ENCODE measurements at regions not wholly inside any gene's neighbourhood (a gene's known extent, or its start where the extent isn't known, plus 50 kb on each side); places are given as distances from the start of the nearest gene placed in this dataset.

GRCh38 chr5:58246461-58246944, 213.4 kb downstream of the PLK2 start:
- Histone ChIP-seq H3K27me3 (no peaks in the 10 kb centered on the region), H3K4me1 (peaks cover 0 to 21% (median 12%) of the 10 kb centered on the region in 4 donors), H3K9me3 (no peaks in the 10 kb centered on the region), H3K27ac (peak overlapping the region in 2 of 4 donors; percentile 20 to 39), H3K36me3 (no peaks in the 10 kb centered on the region), H3K4me3 (no peak overlapping the region)
- 50 to 57% methylated on average over 3 of the region's 3 CpGs for WGBS, 2 donors
- TF ChIP-seq POLR2A (IDR thresholded peaks at IDR 0.05): no peak
- TF ChIP-seq POLR2AphosphoS5 (IDR thresholded peaks at IDR 0.05): peak in 1 of 2 donors; percentile 18
- TF ChIP-seq EP300 (IDR thresholded peaks at IDR 0.05): peak in 1 of 4 donors; percentile 44
- DNase-seq (no peak), ATAC-seq (ENCODE audit: low FRiP score in 2 of 2) (no peak)

- DNase-seq (no peak), ATAC-seq (ENCODE audit: low FRiP score in 2 of 2) (no peak)
- Histone ChIP-seq H3K9me3 (no peaks in the 10 kb centered on the region), H3K4me3 (no peak overlapping the region), H3K4me1 (peaks cover 0 to 21% (median 12%) of the 10 kb centered on the region in 4 donors), H3K27ac (peak overlapping the region in 1 of 4 donors; percentile 43), H3K27me3 (no peaks in the 10 kb centered on the region), H3K36me3 (no peaks in the 10 kb centered on the region)
- whole genome bisulfite sequencing, 2 donors: 25 to 27% methylated on average over 3 of the region's 3 CpGs
- TF ChIP-seq POLR2AphosphoS5 (IDR thresholded peaks at IDR 0.05): peak in 1 of 2 donors; percentile 12
- TF ChIP-seq EP300 (IDR thresholded peaks at IDR 0.05): no peak
These were observed 214.4 kb downstream of the PLK2 start for GRCh38 chr5:58245476-58245840.

GRCh38 chr5:58244819-58245475, 214.9 kb downstream of the PLK2 start:
- ATAC-seq (ENCODE audit: low FRiP score in 2 of 2): no peak
- no peak overlapping the region for H3K4me3 ChIP-seq
- no peaks in the 10 kb centered on the region for H3K27me3 ChIP-seq
- H3K4me1 ChIP-seq: peaks cover 0 to 21% (median 12%) of the 10 kb centered on the region in 4 donors
- 39 to 49% methylated on average over 8 of the region's 8 CpGs for WGBS, 2 donors
- no peaks in the 10 kb centered on the region for H3K36me3 ChIP-seq
- no peak for DNase-seq
- no peaks in the 10 kb centered on the region for H3K9me3 ChIP-seq
- H3K27ac ChIP-seq: peak overlapping the region in 2 of 4 donors; percentile 43 to 50
- no peak for TF ChIP-seq EP300 (IDR thresholded peaks at IDR 0.05)
- TF ChIP-seq POLR2A (IDR thresholded peaks at IDR 0.05): no peak
- no peak for TF ChIP-seq POLR2AphosphoS5 (IDR thresholded peaks at IDR 0.05)
- TF ChIP-seq, protein P1, sequence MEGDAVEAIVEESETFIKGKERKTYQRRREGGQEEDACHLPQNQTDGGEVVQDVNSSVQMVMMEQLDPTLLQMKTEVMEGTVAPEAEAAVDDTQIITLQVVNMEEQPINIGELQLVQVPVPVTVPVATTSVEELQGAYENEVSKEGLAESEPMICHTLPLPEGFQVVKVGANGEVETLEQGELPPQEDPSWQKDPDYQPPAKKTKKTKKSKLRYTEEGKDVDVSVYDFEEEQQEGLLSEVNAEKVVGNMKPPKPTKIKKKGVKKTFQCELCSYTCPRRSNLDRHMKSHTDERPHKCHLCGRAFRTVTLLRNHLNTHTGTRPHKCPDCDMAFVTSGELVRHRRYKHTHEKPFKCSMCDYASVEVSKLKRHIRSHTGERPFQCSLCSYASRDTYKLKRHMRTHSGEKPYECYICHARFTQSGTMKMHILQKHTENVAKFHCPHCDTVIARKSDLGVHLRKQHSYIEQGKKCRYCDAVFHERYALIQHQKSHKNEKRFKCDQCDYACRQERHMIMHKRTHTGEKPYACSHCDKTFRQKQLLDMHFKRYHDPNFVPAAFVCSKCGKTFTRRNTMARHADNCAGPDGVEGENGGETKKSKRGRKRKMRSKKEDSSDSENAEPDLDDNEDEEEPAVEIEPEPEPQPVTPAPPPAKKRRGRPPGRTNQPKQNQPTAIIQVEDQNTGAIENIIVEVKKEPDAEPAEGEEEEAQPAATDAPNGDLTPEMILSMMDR (IDR thresholded peaks at IDR 0.05): no peak

DNA sequence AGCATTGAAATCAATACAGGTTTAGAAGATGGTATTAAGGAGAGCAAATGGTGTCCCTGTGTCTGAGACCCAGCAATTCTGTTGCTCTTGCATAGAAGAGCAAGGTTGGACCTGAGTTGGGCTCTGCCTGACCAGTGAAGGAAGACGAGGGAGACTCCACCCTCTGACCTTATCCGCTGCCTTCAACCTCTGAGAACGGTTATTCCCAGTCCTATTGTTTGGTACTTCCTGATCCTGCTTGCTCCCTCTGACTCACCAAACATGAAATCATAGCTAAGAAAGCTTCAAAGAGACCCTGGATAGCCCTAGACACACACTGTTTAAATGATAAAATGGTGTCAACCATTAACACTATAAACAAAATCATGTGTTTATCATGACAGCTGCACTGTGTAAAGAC, 218.5 kb downstream of the PLK2 start:
- peak in 1 of 2 donors; percentile 27 for DNase-seq
- Histone ChIP-seq H3K36me3 (no peaks in the 10 kb centered on the region), H3K27me3 (no peaks in the 10 kb centered on the region), H3K27ac (peak overlapping the region; percentile 34 to 74 (median 58)), H3K9me3 (no peaks in the 10 kb centered on the region), H3K4me1 (peaks cover 0 to 26% (median 15%) of the 10 kb centered on the region in 4 donors), H3K4me3 (no peak overlapping the region)
- 74 to 80% methylated on average over 1 to 3 of the region's 3 CpGs for WGBS, 2 donors
- TF ChIP-seq POLR2AphosphoS5 (IDR thresholded peaks at IDR 0.05): peak in 1 of 2 donors; percentile 47
- peak in 2 of 4 donors; percentile 53 to 79 for TF ChIP-seq EP300 (IDR thresholded peaks at IDR 0.05)
- peak in 1 of 4 donors; percentile 24 for TF ChIP-seq POLR2A (IDR thresholded peaks at IDR 0.05)
- TF ChIP-seq, protein P1 (IDR thresholded peaks at IDR 0.05): no peak
- ATAC-seq (ENCODE audit: low FRiP score in 2 of 2): peak in 1 of 2 donors; percentile 60

DNA sequence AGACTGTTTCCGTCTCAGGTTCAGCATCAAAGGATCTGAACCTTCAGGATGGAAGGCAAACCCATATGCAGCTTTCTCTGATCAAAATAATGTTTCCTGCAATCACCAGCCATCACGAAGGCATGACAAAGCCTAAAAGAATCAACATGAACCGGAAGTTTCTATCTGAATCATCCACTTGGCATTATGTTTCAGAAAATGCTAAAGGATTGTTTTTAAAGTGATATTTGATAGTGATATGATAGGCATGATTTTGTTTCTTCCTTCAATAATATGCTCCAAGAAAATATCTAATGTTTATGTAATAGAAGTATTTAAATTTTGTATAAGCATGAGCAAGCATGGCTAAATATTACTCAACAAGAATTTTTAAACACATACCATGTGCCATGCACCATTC, 219.6 kb downstream of the PLK2 start:
- H3K9me3 ChIP-seq: no peaks in the 10 kb centered on the region
- H3K27ac ChIP-seq: peak overlapping the region in 3 of 4 donors; percentile 18 to 31 (median 26)
- DNase-seq (no peak), ATAC-seq (ENCODE audit: low FRiP score in 2 of 2) (no peak)
- no peaks in the 10 kb centered on the region for H3K27me3 ChIP-seq
- WGBS, 2 donors: 71 to 77% methylated on average over 3 of the region's 3 CpGs
- peaks cover 0 to 27% (median 7%) of the 10 kb centered on the region in 4 donors for H3K4me1 ChIP-seq
- no peak overlapping the region for H3K4me3 ChIP-seq
- H3K36me3 ChIP-seq: no peaks in the 10 kb centered on the region
- TF ChIP-seq EP300 (IDR thresholded peaks at IDR 0.05) (no peak), POLR2A (IDR thresholded peaks at IDR 0.05) (no peak), POLR2AphosphoS5 (IDR thresholded peaks at IDR 0.05) (no peak)
- TF ChIP-seq, protein P1 (IDR thresholded peaks at IDR 0.05): no peak
